Glomerular visceral epithelial cell (primary cell): ENCODE measurements at regions not wholly inside any gene's neighbourhood (a gene's known extent, or its start where the extent isn't known, plus 50 kb on each side); places are given as distances from the start of the nearest gene placed in this dataset.
A peak's percentile ranks its signal among the peaks of the same experiment; 100 is the strongest.

Experiments
- DNase-seq: peaks from one replicate; pipeline ENCODE4 v3.0.0-alpha.2; 2016; ENCODE audit errors: extremely low spot score

- DNase-seq = no peak
These were observed 105.5 kb upstream of the PROK2 start for GRCh38 chr3:71890356-71890931.

GRCh38 chr3:71887256-71887655 lies 102.3 kb upstream of the PROK2 start:
- no peak for DNase-seq

GRCh38 chr3:71885006-71885405 lies 100.1 kb upstream of the PROK2 start:
- no peak for DNase-seq

DNA sequence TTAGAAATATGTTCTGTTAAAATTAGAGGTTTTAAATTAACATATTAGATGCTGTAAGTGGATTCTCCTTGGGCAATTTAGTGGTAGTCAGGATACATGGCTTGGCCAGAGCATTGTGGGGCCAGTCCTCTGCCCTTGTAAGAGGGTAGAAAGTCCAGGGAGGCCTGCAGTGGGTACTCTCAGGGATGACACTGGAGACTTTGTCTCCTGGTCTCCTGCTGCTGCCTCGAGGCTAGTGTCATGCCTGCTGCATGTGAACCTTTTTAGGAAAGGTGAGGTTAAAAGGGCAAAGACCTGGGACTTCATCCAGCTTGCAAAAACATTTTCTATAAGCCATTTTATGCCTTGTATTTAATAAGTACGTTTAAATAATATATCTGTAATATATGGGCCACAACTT lies 96.8 kb upstream of the PROK2 start:
- no peak for DNase-seq

DNA sequence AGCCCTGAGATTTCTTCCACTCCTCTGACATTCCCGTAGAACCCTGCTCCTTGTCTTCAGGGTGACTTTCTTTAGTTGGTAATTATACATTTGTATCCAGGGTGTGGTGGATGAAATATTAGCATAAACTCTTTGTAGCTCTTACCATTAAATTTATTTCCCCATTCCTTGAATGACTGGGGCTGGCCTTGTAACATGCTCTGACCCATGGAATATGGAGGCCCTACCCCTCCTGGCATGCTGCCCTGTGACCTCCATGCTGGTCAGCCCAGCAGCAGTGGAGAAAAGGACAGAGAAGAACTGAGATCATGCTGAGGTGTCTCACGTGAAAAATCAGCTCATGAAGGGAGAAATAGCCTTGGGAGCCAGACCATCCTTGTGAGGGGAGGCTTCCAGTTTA lies 96.1 kb upstream of the PROK2 start:
- DNase-seq = no peak

DNA sequence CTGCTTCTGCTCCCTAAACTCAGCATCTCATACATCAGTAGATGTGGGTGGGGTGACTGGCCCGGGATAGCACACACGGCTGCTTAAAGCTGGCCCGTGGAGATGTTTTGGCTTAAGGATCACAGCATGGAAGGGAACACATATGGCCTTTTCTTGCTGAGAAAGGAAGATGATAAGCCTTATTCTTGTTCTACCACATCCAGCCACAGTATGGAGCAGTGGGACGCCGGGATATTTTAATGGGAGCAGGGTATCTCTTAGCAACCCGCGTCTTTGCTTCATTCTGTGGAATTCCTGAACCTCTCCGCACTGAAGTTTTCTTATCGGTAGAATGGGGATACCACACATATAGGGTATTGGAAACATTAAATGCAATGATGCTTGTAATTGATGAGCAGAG lies 94.1 kb upstream of the PROK2 start:
- no peak for DNase-seq

DNA sequence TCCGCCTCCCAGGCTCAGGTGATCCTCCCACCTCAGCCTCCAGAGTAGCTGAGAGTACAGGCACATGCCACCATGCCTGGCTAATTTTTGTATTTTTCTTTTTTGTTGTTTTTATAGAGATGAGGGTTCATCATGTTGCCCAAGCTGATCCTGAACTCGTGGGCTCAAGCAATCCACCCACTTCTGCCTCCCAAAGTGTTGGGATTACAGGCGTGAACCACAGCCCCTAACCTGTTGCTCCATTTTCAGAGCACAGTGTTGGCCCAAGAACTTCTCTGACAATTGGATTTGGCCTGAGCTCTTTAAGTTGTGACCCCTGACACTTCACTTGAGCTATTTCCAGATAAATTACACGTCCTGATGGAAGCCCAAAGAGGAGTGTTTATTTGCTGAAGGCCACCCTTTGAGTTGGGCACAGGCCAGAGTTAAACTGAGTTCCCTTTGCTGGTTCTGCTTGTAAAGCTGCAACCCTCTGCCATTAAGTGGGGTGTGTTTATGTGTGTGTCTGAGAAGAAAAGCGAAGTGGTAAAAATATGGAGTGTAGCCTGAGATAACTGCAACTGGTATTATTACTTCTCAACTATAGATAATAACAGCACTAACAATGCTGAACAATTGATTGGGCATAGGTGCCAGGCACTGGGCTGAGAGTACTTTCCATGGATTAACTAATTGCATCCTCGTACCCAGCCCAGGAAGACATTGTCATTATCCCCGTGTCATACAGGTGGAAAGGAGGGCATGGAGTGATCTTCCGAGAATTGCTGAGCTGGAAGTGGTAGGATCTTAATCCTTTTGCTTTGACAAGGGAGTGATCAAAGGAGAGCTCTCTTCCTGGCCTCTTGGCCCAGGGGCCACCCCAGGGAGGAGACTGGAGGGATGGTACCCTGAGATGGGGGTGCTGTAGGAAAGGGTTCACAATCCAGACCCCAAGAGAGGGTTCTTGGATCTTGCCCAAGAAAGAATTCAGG lies 91.5 kb upstream of the PROK2 start:
- no peak for DNase-seq

GRCh38 chr3:71875461-71875947 lies 90.6 kb upstream of the PROK2 start:
- peak; percentile 59 for DNase-seq

- DNase-seq = no peak
These were observed 89.7 kb upstream of the PROK2 start for GRCh38 chr3:71874618-71875017.

- DNase-seq = no peak
These were observed 88.2 kb upstream of the PROK2 start for GRCh38 chr3:71873093-71873611.

DNA sequence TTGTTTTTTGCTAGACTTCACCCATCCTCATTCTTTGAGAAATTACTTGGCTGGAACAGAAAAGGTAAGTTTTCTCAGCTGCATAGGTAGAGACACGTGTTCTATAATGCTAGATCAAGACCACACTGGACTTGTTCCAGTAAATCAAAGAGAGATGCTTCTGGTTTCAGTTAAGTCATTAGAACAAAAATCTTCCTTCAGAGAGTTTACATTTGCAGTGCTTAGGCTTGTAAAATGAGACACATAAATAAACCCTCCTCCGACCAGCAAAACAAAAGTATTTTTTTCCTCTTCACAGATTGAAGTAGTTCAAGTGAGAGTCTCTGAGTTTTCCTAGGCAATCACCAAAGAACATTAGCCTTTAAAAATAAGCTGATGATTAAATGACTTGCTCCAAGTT lies 87.3 kb upstream of the PROK2 start:
- DNase-seq = no peak

- no peak for DNase-seq
These were observed 86.1 kb upstream of the PROK2 start for GRCh38 chr3:71870966-71871512.

DNA sequence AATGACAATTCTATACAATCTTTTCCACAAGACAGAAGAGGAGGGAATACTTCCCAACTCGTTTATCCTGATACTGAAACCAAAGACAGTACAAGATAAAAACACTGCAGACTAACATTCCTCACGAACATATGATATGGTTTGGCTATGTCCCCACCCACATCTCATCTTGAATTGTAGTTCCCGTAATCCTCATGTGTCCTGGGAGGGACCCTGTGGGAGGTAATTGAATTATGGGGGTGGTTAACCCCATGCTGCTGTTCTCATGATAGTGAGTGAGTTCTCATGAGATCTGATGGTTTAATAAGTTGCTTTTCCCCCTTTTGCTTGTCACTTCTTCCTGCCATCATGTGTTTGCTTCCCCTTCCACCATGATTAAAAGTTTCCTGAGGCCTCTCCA lies 83.9 kb upstream of the PROK2 start:
- DNase-seq = no peak

DNA sequence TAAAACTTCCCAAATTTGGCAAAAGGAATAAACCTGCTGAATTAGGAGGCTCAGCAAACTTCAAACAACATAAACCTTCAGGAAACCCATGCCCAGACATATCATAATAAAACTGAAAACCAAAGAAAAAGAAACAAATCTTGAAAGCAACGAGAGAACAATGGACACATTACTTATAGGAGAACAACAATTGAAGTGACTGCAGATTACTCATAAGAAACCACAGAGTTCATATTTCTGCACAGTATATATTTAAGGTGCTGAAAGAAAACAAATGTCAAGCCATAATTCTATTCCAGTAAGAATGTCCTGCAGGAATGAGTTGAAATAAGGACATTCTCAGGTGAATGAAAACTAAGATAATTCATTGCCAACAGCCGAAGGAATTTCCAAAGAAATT lies 80.8 kb upstream of the PROK2 start:
- DNase-seq = no peak

- DNase-seq = no peak
These were observed 78.7 kb upstream of the PROK2 start for GRCh38 chr3:71863563-71864190.

DNA sequence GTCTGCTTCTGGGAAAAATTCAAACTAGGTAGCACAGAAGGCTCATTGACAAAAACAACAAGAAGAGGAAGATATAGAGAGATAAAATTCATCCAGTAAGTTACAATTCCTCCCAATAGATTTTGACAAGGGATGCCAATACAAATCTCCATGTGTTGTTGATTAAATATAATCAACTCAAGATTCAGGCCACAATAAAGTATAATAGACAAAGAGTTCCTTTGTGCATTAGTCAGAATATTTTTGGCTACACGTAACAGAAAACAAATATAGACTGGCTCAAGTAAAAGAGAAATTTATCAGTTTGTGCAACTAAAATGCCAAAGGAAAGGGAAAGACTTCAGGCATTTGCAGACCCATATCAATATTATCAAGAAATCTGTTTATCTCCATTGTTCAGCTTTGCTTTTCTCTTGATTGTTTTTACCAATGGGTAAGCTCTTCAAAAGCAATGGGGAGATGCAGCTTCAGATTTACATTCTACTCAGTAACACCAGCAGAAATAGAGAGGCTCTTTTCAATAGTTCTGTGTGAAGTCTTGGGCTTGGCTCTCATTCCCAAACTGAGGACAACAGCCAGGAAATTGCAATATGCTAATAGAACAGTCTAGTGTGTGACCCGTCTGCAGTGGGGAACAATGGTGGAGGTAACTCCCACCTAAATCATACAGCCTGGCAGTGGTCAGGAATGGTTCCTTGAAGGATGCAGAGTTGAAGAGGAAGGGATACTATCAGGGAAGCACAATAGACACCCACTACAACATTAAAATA lies 77.6 kb upstream of the PROK2 start:
- DNase-seq = no peak

DNA sequence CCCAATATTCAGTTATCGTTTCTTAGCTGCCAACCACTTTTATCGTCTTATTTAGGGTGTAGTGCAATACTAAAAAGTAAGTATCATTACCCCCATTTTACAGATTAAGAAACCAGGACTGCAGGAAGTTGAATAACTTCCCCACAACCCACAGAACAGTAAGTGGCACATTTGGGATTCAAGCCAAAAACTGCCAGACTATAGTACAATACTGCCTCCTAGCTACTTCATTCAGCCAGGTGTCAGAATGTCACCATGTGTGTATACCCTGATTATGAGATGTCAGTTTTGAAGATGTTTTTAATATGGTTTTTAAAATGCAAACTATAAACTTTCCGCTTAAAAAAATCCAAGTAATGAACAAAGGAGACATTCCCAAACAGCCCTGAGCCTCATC lies 74.2 kb upstream of the PROK2 start:
- peak; percentile 5 for DNase-seq

- DNase-seq = no peak
These were observed 73.7 kb upstream of the PROK2 start for GRCh38 chr3:71858503-71859122.

DNA sequence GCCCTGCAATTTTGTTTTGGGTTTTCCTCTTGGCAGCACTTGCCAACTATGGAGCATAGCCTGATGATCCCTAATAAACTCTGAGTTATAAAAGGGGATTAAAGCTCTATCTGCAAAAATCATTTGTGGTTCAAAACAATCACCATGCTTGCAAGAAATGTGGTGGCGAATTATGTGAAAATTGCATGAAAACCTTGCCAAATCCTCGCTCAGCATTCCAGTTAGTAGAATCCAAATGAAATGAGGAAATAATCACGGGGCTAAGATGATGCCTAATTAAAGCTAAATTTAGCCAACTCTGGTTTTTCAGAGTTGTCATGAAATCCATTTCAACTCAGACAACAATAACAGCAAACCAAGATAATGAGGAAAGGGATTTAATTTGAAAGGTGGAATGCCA lies 73.0 kb upstream of the PROK2 start:
- DNase-seq = no peak

DNA sequence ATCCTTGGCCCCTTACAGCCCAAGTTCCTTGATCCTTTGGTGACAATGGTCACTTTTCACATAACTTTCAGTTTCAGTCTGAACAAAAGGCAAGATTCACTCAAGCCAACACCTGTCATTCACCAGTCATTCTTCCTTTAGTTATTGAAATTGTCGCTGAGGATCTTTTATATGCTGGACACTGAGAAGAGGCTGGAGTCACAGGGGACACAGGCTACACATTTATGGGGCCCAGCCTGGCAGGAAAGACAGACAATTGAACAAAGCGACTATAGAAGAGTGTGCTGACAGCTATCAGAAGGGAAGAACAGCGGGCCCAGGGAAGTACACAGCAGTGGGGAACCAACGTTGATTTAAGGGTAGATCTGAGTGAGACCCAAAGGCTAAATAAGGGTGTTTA lies 69.8 kb upstream of the PROK2 start:
- no peak for DNase-seq

GRCh38 chr3:71854096-71854495 lies 69.1 kb upstream of the PROK2 start:
- no peak for DNase-seq
